Body of pancreas (tissue), 4 donors: ENCODE measurements at regions not wholly inside any gene's neighbourhood (a gene's known extent, or its start where the extent isn't known, plus 50 kb on each side); places are given as distances from the start of the nearest gene placed in this dataset.

Source experiments
- CTCF ChIP-seq, 7 experiments: fragments of 450-650 bp in 4 of 7; fragments of 200-600 bp in 3 of 7; sonication (generic) in 3 of 7; IDR thresholded peaks; one replicate each; pipeline ENCODE4 v1.5.1; 2016 to 2019; ENCODE audit warnings: antibody characterized with exemption in 7 of 7
- POLR2A ChIP-seq, 3 donors: fragments of 450-650 bp; IDR thresholded peaks; one replicate each; pipeline ENCODE4 v1.6.1; 2016; ENCODE audit warnings: antibody characterized with exemption in 3 of 3, mild to moderate bottlenecking in 2 of 3

- no peak for TF ChIP-seq CTCF (IDR thresholded peaks at IDR 0.05)
- no peak for TF ChIP-seq POLR2A (IDR thresholded peaks at IDR 0.05)
Observed at GRCh38 chr3:76756577-76756976, 283.3 kb upstream of the ROBO2 start.
